ENCODE measurements at regions not wholly inside any gene's neighbourhood (a gene's known extent, or its start where the extent isn't known, plus 50 kb on each side); places are given as distances from the start of the nearest gene placed in this dataset.

GRCh38 chr21:32216293-32216692 is 62.6 kb downstream of the MIS18A start:
- no peak for DNase-seq

GRCh38 chr21:32215306-32215685 is 63.6 kb downstream of the MIS18A start:
- no peak for DNase-seq

GRCh38 chr21:32214654-32215305 is 64.1 kb downstream of the MIS18A start:
- no peak for DNase-seq

- DNase-seq = no peak
These were observed 66.7 kb downstream of the MIS18A start for GRCh38 chr21:32212116-32212515.

- DNase-seq = no peak
These were observed 67.5 kb downstream of the MIS18A start for GRCh38 chr21:32211306-32211705.

GRCh38 chr21:32209580-32209979 is 69.3 kb downstream of the MIS18A start:
- no peak for DNase-seq

- no peak for DNase-seq
These were observed 71.5 kb downstream of the MIS18A start for GRCh38 chr21:32207406-32207716.

- no peak for DNase-seq
These were observed 72.0 kb downstream of the MIS18A start for GRCh38 chr21:32206631-32207405.

- no peak for DNase-seq
These were observed 74.9 kb downstream of the MIS18A start for GRCh38 chr21:32203877-32204480.

GRCh38 chr21:32200029-32200428 is 78.8 kb downstream of the MIS18A start:
- DNase-seq = no peak

- no peak for DNase-seq
These were observed 80.5 kb downstream of the MIS18A start for GRCh38 chr21:32198384-32198783.

- DNase-seq = no peak
These were observed 81.0 kb downstream of the MIS18A start for GRCh38 chr21:32197896-32198295.

- no peak for DNase-seq
These were observed 82.8 kb downstream of the MIS18A start for GRCh38 chr21:32196001-32196400.

GRCh38 chr21:32193098-32193465 is 85.8 kb downstream of the MIS18A start:
- DNase-seq = no peak

GRCh38 chr21:32192291-32193097 is 86.4 kb downstream of the MIS18A start:
- no peak for DNase-seq

- DNase-seq = no peak
These were observed 88.2 kb downstream of the MIS18A start for GRCh38 chr21:32190493-32191144.

GRCh38 chr21:32189688-32190483 is 89.0 kb downstream of the MIS18A start:
- DNase-seq = no peak

GRCh38 chr21:32186804-32187203 is 92.0 kb downstream of the MIS18A start:
- no peak for DNase-seq

- DNase-seq = no peak
These were observed 93.1 kb downstream of the MIS18A start for GRCh38 chr21:32185726-32186125.

- DNase-seq = no peak
These were observed 93.7 kb downstream of the MIS18A start for GRCh38 chr21:32185103-32185502.

GRCh38 chr21:32184485-32184884 is 94.4 kb downstream of the MIS18A start:
- no peak for DNase-seq

- DNase-seq = no peak
These were observed 94.8 kb downstream of the MIS18A start for GRCh38 chr21:32184065-32184464.

Measured in left hindlimb (tissue), 1 donor.